Naive B cell (primary cell): ENCODE measurements at regions not wholly inside any gene's neighbourhood (a gene's known extent, or its start where the extent isn't known, plus 50 kb on each side); places are given as distances from the start of the nearest gene placed in this dataset.
"Not testable (repeated sequence)": the region's sequence is repeated elsewhere in the genome, so short reads cannot be mapped to it uniquely, and the experiment has no call there.

ENCODE experiments used
- ATAC-seq, 2 donors: fragments of 150-1000 bp; cut with Tn5 transposase; 2 replicates each; pipeline ENCODE4 v1.10.0; 2021; ENCODE audit warnings: low read depth in 2 of 2, mild to moderate bottlenecking in 2 of 2, moderate library complexity in 2 of 2
- DNase-seq: peaks from one replicate; pipeline ENCODE4 v3.0.0; 2022
- H3K27ac Mint-ChIP-seq, 6 donors: one replicate each; pipeline ENCODE4 v1.8.0; 2020 to 2022; ENCODE audit warnings: mild to moderate bottlenecking in 6 of 6, mixed read lengths in 6 of 6, moderate library complexity in 5 of 6, inconsistent platforms in 2 of 6
- H3K27me3 Mint-ChIP-seq, 3 donors: one replicate each; pipeline ENCODE4 v1.8.0; 2021 to 2022; ENCODE audit warnings: mixed read lengths in 3 of 3, mild to moderate bottlenecking in 1 of 3
- H3K36me3 Mint-ChIP-seq, 2 donors: one replicate each; pipeline ENCODE4 v1.8.0; 2020 to 2022; ENCODE audit warnings: mixed read lengths in 2 of 2, inconsistent platforms in 1 of 2, mild to moderate bottlenecking in 1 of 2
- H3K4me1 Mint-ChIP-seq, 3 donors: one replicate each; pipeline ENCODE4 v1.8.0; 2020 to 2022; ENCODE audit warnings: mixed read lengths in 3 of 3, inconsistent platforms in 1 of 3, mild to moderate bottlenecking in 1 of 3, moderate library complexity in 1 of 3
- H3K4me3 Mint-ChIP-seq, 8 donors: one replicate each; pipeline ENCODE4 v1.8.0; 2020 to 2022; ENCODE audit warnings: mild to moderate bottlenecking in 8 of 8, mixed read lengths in 8 of 8, moderate library complexity in 8 of 8, inconsistent platforms in 2 of 8
- H3K9me3 Mint-ChIP-seq, 7 donors: one replicate each; pipeline ENCODE4 v1.8.0; 2020 to 2022; ENCODE audit warnings: mixed read lengths in 7 of 7, mild to moderate bottlenecking in 5 of 7, inconsistent platforms in 2 of 7, moderate library complexity in 1 of 7

- H3K36me3 Mint-ChIP-seq = peaks cover 0 to 8% of the 10 kb centered on the region in 2 donors
- no peak for DNase-seq
- H3K27ac Mint-ChIP-seq = no peak overlapping the region
- peaks cover 0 to 6% (median 2%) of the 10 kb centered on the region in 7 donors for H3K9me3 Mint-ChIP-seq
- ATAC-seq = no peak
- peaks cover 20 to 37% (median 25%) of the 10 kb centered on the region in 3 donors for H3K27me3 Mint-ChIP-seq
- H3K4me3 Mint-ChIP-seq = no peak overlapping the region
- H3K4me1 Mint-ChIP-seq = peaks cover 0 to 2% (median 0%) of the 10 kb centered on the region in 3 donors
Measured at GRCh38 chr20:36082315-36082915, 72.1 kb upstream of the EPB41L1 start.

- not testable (repeated sequence) for H3K27ac Mint-ChIP-seq, DNase-seq, ATAC-seq, H3K9me3 Mint-ChIP-seq, H3K4me3 Mint-ChIP-seq, H3K4me1 Mint-ChIP-seq, H3K36me3 Mint-ChIP-seq
- H3K27me3 Mint-ChIP-seq = peaks cover 21 to 39% (median 24%) of the 10 kb centered on the region in 3 donors
Measured at GRCh38 chr20:36083200-36083599, 71.3 kb upstream of the EPB41L1 start.

GRCh38 chr20:36084356-36084755, 70.2 kb upstream of the EPB41L1 start:
- DNase-seq = no peak
- Mint-ChIP-seq H3K4me1 (peaks cover 0 to 5% (median 0%) of the 10 kb centered on the region in 3 donors), H3K36me3 (peaks cover 0 to 8% of the 10 kb centered on the region in 2 donors), H3K4me3 (no peak overlapping the region), H3K27ac (no peak overlapping the region), H3K27me3 (peaks cover 15 to 38% (median 24%) of the 10 kb centered on the region in 3 donors), H3K9me3 (peaks cover 0 to 6% (median 0%) of the 10 kb centered on the region in 7 donors)
- ATAC-seq = no peak

- peaks cover 0 to 5% (median 0%) of the 10 kb centered on the region in 3 donors for H3K4me1 Mint-ChIP-seq
- H3K9me3 Mint-ChIP-seq = peaks cover 0 to 6% (median 0%) of the 10 kb centered on the region in 7 donors
- DNase-seq = no peak
- H3K4me3 Mint-ChIP-seq = no peak overlapping the region
- H3K36me3 Mint-ChIP-seq = peaks cover 0 to 14% of the 10 kb centered on the region in 2 donors
- ATAC-seq = no peak
- H3K27me3 Mint-ChIP-seq = peaks cover 14 to 38% (median 23%) of the 10 kb centered on the region in 3 donors
- no peak overlapping the region for H3K27ac Mint-ChIP-seq
Measured at GRCh38 chr20:36084897-36085613, 69.5 kb upstream of the EPB41L1 start.

GRCh38 chr20:36085686-36086267, 68.8 kb upstream of the EPB41L1 start:
- H3K36me3 Mint-ChIP-seq = peaks cover 0 to 16% of the 10 kb centered on the region in 2 donors
- ATAC-seq (no peak), DNase-seq (no peak)
- H3K27ac Mint-ChIP-seq = no peak overlapping the region
- H3K4me3 Mint-ChIP-seq = no peak overlapping the region
- peaks cover 0 to 6% (median 0%) of the 10 kb centered on the region in 7 donors for H3K9me3 Mint-ChIP-seq
- peaks cover 20 to 43% (median 25%) of the 10 kb centered on the region in 3 donors for H3K27me3 Mint-ChIP-seq
- H3K4me1 Mint-ChIP-seq = peaks cover 0 to 5% (median 0%) of the 10 kb centered on the region in 3 donors

GRCh38 chr20:36086767-36087166, 67.8 kb upstream of the EPB41L1 start:
- H3K27me3 Mint-ChIP-seq = peaks cover 28 to 53% (median 30%) of the 10 kb centered on the region in 3 donors
- peaks cover 0 to 6% (median 0%) of the 10 kb centered on the region in 7 donors for H3K9me3 Mint-ChIP-seq
- DNase-seq = no peak
- H3K36me3 Mint-ChIP-seq = peaks cover 5 to 16% of the 10 kb centered on the region in 2 donors
- peaks cover 3 to 5% (median 3%) of the 10 kb centered on the region in 3 donors for H3K4me1 Mint-ChIP-seq
- no peak overlapping the region for H3K4me3 Mint-ChIP-seq
- H3K27ac Mint-ChIP-seq = no peak overlapping the region
- peak in 1 of 2 donors; percentile 53 for ATAC-seq

- peaks cover 14 to 19% (median 17%) of the 10 kb centered on the region in 3 donors for H3K4me1 Mint-ChIP-seq
- peaks cover 34 to 58% (median 48%) of the 10 kb centered on the region in 3 donors for H3K27me3 Mint-ChIP-seq
- H3K36me3 Mint-ChIP-seq = peaks cover 5 to 15% of the 10 kb centered on the region in 2 donors
- no peak for DNase-seq
- H3K27ac Mint-ChIP-seq = no peak overlapping the region
- no peak overlapping the region for H3K4me3 Mint-ChIP-seq
- H3K9me3 Mint-ChIP-seq = peaks cover 0 to 4% (median 0%) of the 10 kb centered on the region in 7 donors
- ATAC-seq = no peak
Measured at GRCh38 chr20:36090223-36090622, 64.3 kb upstream of the EPB41L1 start.

- H3K4me1 Mint-ChIP-seq = peaks cover 14 to 19% (median 17%) of the 10 kb centered on the region in 3 donors
- peaks cover 0 to 4% (median 0%) of the 10 kb centered on the region in 7 donors for H3K9me3 Mint-ChIP-seq
- DNase-seq (no peak), ATAC-seq (no peak)
- H3K4me3 Mint-ChIP-seq = peak overlapping the region; percentile 71 to 95 (median 82)
- H3K27ac Mint-ChIP-seq = peak overlapping the region in 2 of 6 donors; percentile 33 to 56
- H3K36me3 Mint-ChIP-seq = peaks cover 5 to 15% of the 10 kb centered on the region in 2 donors
- peaks cover 34 to 53% (median 48%) of the 10 kb centered on the region in 3 donors for H3K27me3 Mint-ChIP-seq
Measured at GRCh38 chr20:36091561-36092397, 62.8 kb upstream of the EPB41L1 start.

- peak overlapping the region in 4 of 6 donors; percentile 19 to 90 (median 80) for H3K27ac Mint-ChIP-seq
- ATAC-seq = peak; percentile 27 to 40
- peaks cover 0 to 4% (median 0%) of the 10 kb centered on the region in 7 donors for H3K9me3 Mint-ChIP-seq
- DNase-seq = no peak
- H3K4me3 Mint-ChIP-seq = peak overlapping the region; percentile 91 to 98 (median 94)
- H3K27me3 Mint-ChIP-seq = peaks cover 34 to 51% (median 46%) of the 10 kb centered on the region in 3 donors
- H3K4me1 Mint-ChIP-seq = peaks cover 17 to 22% (median 19%) of the 10 kb centered on the region in 3 donors
- H3K36me3 Mint-ChIP-seq = peaks cover 5 to 15% of the 10 kb centered on the region in 2 donors
Measured at GRCh38 chr20:36092398-36093024, 62.0 kb upstream of the EPB41L1 start.

GRCh38 chr20:36093025-36093803, 61.3 kb upstream of the EPB41L1 start:
- peaks cover 5 to 15% of the 10 kb centered on the region in 2 donors for H3K36me3 Mint-ChIP-seq
- peaks cover 0 to 4% (median 0%) of the 10 kb centered on the region in 7 donors for H3K9me3 Mint-ChIP-seq
- H3K4me3 Mint-ChIP-seq = peak overlapping the region; percentile 91 to 98 (median 94)
- H3K27ac Mint-ChIP-seq = peak overlapping the region in 5 of 6 donors; percentile 9 to 90 (median 75)
- H3K4me1 Mint-ChIP-seq = peaks cover 21 to 26% (median 24%) of the 10 kb centered on the region in 3 donors
- ATAC-seq (peak; percentile 56 to 62), DNase-seq (peak; percentile 51)
- H3K27me3 Mint-ChIP-seq = peaks cover 29 to 44% (median 40%) of the 10 kb centered on the region in 3 donors

- peaks cover 0 to 4% (median 0%) of the 10 kb centered on the region in 7 donors for H3K9me3 Mint-ChIP-seq
- peak overlapping the region; percentile 63 to 98 (median 94) for H3K4me3 Mint-ChIP-seq
- ATAC-seq (no peak), DNase-seq (no peak)
- peaks cover 29 to 44% (median 40%) of the 10 kb centered on the region in 3 donors for H3K27me3 Mint-ChIP-seq
- peaks cover 5 to 15% of the 10 kb centered on the region in 2 donors for H3K36me3 Mint-ChIP-seq
- H3K27ac Mint-ChIP-seq = peak overlapping the region in 2 of 6 donors; percentile 9 to 16
- H3K4me1 Mint-ChIP-seq = peaks cover 25 to 32% (median 30%) of the 10 kb centered on the region in 3 donors
Measured at GRCh38 chr20:36093804-36094145, 60.8 kb upstream of the EPB41L1 start.
